GM21737 (cell line): ENCODE measurements at regions not wholly inside any gene's neighbourhood (a gene's known extent, or its start where the extent isn't known, plus 50 kb on each side); places are given as distances from the start of the nearest gene placed in this dataset.
"Not testable (repeated sequence)": the region's sequence is repeated elsewhere in the genome, so short reads cannot be mapped to it uniquely, and the experiment has no call there.

Experiments used
- ATAC-seq: cut with Tn5 transposase; IDR thresholded peaks from one replicate; pipeline ENCODE4 v1.9.1; 2021; ENCODE audit warnings: mild to moderate bottlenecking, moderate library complexity; ENCODE audit not compliant: unreplicated experiment

DNA sequence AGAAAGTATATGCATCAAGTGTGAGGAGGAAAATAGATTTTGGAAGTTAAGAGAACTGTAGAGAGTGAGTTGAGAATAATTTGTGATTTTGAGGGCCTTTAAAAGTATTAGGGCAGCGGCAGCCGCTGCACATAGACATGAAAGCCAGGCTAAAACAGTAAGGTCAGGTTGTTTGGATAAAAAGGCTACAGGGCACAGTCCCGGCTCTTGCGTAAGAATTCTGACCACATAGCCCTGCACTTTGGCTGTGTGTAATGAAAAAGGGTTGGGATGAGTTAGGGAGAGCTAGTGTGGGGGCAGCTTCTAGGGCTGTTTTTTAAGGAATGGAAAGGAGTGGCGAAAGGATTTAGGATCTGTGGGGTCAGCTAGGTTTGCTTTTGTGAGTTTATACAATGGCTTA, 130.8 kb downstream of the CCDC71L start:
- ATAC-seq: not testable (repeated sequence)

DNA sequence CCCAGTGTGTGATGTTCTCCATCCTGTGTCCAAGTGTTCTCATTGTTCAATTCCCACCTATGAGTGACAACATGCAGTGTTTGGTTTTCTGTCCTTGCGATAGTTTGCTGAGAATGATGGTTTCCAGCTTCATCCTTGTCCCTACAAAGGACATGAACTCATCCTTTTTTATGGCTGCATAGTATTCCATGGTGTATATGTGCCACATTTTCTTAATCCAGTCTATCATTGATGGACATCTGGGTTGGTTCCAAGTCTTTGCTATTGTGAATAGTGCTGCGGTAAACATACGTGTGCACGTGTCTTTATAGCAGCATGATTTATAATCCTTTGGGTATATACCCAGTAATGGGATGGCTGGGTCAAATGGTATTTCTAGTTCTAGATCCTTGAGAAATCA, 134.3 kb downstream of the CCDC71L start:
- not testable (repeated sequence) for ATAC-seq

DNA sequence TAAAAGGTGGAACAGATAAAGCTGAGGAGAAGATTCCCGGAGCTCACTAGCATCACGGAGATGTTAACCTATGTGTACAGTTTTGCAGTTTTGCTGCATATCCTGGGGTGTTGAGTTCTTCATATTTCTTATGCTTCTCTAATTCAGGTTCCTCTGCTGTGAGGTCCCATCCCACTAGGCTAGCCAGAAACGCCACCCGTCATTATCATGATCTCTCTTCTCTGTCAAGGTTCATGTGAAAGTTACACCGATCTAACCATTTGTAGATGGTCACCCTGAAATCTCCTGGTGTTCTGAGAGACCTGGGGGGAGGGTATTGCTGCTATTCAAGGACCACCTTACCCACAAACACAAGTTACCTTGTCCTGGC, 136.3 kb downstream of the CCDC71L start:
- no peak for ATAC-seq

DNA sequence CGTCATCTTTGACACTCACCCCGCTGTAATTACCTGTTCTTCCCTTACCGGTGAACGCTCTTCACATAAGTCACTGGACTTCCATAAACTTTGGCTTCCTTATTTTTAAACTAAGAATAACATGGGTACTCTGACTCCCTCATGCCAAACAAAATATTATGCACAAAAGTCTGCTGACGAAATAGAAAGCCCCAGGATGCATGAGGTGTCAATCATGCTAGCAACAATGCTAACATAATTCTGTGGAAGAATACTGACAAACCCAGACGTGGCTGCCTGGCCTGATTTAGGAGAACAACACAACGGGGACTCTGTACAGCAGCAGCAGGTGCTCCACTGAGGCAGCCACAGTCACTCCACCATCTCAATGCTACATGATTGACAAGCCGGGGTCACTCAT, 137.5 kb downstream of the CCDC71L start:
- no peak for ATAC-seq

DNA sequence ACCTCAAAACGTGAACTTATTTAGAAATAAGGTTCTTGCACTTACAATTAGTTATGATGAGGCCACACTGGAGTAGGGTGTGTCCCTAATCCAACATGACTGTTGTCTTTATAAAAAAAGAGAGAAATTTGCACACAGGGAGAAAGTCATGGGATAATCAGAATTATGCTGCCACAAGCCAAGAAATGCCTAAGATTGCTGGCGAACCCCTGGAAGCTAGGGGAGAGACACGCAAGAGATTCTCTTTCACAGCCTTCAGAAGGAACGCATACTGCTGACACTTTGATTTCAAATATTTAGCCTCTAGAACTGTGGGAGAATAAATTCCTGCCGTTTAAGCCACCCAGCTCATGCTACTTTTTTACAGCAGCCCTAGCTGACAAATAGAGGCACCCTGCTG, 138.3 kb downstream of the CCDC71L start:
- no peak for ATAC-seq

DNA sequence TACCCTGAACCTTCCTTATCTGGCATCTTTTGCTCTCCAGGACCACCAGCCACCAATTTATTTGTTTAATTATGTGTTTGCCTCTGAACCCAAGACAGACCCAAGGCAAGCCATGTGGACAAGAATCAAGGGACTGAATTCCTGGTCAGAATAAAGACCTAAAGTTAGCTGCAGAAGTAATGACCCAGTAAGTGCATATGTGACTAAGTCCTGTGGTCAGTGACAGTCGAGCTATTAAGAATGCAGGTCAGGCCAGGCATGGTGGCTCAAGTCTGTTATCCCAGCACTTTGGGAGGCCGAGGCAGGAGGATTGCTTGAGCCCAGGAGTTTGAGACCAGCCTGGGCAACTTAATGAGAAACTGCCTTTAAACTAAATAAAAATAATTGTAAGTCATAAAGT, 139.4 kb downstream of the CCDC71L start:
- ATAC-seq: no peak

DNA sequence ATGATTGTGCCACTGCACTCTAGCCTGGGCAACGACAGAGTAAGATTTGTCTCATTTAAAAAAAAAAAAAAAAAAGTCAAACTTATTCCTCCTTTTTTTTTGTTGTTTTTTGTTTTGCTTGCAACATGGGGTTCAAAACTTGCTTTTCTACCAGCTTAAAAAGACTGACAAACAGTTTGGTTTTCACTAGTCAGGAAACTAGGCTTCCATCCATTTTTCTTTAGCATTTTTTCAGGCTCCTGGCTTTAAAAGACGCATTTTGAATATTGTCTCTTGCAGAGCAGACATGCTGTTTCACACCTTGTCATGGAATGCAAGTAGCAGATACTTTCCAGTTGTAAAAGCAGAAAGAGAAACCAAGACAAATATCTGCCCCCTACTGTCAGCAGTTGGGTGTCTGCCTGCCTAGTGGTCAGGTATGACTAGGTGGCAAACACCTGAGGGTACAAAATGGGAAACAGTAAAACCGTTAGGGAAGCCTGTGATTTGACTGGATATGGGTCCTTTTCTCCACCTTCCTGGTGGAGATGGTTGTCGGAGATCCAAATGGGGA, 139.9 kb downstream of the CCDC71L start:
- no peak for ATAC-seq

DNA sequence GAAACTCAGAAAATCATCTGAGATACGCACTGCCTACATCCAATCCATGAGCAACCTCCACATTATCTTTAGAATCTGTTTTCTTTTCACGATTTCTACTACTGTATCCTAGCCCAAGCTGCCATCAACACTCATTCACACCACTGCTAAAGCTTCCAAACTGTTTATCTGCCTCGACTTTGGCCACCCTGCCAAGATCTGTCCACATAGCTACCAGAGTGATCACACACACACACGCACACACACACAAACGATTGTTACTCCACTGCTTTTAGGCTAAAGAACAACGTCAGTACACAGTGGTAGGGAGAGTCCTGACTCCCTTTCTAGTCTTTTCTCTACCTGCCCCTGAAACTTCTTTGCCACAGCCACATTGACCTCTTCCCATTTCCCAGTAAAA, 142.0 kb downstream of the CCDC71L start:
- no peak for ATAC-seq

DNA sequence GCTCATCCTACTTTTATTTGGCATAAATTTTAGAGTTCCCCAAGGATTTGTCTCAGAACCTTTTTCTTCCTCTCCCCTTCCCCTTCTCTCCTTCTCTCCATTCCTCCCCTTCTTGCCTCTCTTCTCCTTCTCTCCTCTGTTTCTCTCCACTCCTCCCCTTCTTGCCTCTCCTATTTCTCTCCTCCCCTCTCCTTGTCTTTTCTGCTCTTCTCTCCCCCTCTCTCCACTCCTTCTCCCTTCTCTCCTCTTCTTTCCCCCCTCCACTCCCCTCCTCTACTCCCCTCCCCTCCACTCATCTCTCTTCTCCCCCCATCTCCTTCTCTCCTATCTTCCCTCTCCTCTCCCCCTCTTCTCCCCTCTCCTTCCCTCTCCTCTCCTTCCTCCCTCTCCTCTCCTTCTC, 142.7 kb downstream of the CCDC71L start:
- ATAC-seq: no peak

DNA sequence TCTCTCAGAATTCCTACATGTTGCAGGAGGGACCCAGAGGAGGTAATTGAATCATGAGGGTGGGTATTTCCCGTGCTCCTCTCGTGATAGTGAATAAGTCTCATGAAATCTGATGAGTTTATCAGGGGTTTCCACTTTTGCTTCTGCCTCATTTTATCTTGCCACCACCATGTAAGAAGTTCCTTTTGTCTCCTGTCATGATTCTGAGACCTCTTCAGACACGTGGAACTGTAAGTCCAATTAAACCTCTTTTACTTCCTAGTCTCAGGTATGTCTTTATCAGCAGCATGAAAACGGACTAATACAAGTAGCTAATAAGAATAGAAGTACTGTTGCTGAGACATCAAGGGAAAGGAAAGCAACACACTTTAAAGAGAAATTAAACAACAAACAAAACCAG, 143.4 kb downstream of the CCDC71L start:
- ATAC-seq: no peak

DNA sequence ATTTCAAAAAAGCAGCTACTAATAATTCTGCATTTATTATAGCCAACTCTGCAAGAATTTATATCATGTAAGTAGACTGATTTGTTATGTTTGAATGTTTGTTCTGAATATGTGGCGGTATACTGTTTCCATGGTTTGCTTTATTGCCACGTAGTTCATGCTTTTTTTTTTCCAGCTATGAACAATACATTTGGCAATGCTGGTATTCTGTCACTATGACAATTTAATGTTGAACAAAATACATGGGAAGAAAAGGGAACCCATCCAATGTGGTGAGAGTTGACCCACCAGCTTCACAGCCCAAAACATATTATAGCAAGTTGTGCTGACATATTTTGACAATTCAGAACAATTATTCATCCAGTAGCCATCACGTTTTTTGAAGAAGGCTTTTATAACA, 145.6 kb downstream of the CCDC71L start:
- ATAC-seq: no peak

DNA sequence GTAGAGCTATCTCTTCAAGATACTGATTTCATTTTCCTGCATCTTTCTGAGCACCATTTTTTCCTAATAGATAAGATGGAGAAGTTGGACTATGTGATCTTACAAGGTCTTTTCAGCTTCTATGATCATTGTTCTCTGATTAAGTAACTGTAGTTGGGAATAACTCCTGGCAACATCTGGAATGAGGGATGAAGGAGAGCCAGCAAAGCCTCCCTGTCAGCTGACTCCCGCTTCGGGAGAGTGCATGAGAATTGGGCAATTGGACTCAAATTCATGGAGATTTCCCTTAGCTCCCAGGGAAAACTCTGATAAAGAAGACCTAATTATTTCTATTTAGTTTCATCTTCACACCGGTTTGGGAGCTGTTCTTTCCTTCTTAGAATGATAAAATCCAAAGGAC, 146.1 kb downstream of the CCDC71L start:
- ATAC-seq: no peak

DNA sequence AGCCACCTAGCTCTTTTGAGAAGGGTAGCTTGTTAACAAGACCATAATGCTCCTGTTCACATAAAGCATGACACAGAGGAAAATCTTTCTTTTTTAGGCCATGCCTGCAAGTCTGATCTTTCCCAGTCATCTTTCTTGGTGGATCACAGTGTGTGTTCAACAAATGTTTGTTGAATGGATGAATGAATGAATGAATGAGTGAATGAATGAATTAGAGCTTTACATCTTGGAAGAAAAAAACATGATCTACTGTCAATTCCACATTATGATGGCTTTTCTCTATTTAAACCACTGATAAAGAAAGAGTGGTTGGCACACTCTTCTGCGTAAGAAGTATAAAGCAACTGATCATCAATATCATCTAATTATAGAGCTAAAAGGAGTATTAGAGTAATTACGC, 148.7 kb downstream of the CCDC71L start:
- no peak for ATAC-seq

DNA sequence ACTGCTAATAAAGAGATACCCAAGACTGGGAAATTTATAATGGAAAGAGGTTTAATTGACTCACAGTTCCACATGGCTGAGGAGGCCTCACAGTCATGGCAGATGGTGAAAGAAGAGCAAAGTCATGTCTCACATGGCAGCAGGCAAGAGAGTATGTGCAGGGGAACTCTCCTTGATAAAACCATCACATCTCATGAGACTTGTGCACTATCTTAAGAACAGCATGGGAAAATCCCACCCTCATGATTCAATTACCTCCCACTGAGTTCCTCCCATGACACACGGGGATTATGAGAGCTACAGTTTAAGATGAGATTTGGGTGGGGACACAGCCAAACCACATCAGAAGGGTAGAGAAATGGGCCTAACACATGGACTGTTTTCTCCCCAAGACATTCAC, 156.3 kb downstream of the CCDC71L start:
- no peak for ATAC-seq

DNA sequence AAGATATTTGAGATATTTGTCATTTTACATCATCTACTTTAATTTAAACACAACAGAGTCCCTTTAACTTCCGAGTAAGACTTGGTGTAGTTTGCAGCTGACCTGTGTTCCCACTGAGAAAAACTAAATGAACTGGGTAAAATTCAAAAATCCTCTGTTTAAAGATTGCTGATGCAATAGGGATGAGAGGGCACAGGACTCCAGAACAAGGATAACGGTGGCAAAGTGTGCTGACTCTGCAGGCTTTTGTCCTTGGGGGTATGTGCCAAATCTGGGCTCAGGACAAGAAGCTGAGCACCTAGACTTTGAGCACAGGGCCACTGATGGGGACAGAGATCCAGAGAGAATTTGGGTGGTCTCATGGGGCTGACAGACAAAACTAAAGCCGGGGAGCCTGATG, 156.8 kb downstream of the CCDC71L start:
- ATAC-seq: no peak

DNA sequence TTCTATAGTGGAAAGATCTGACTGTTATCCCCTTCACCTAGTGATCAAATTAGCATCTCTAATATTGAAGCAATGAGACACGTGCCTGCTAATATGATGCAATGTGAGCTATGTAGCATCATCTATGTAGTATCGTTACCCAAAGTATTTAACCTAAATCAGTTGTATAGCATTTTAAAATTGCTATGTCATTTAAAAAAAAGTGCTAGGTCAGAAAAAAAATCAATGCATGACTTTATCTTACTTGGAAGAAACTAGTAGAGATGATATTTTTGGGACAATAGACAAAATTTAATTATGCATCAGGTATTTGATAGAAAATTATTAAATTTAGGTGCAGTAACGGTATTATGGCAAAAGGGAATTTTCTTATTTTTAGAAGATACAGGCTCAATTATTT, 157.3 kb downstream of the CCDC71L start:
- no peak for ATAC-seq

DNA sequence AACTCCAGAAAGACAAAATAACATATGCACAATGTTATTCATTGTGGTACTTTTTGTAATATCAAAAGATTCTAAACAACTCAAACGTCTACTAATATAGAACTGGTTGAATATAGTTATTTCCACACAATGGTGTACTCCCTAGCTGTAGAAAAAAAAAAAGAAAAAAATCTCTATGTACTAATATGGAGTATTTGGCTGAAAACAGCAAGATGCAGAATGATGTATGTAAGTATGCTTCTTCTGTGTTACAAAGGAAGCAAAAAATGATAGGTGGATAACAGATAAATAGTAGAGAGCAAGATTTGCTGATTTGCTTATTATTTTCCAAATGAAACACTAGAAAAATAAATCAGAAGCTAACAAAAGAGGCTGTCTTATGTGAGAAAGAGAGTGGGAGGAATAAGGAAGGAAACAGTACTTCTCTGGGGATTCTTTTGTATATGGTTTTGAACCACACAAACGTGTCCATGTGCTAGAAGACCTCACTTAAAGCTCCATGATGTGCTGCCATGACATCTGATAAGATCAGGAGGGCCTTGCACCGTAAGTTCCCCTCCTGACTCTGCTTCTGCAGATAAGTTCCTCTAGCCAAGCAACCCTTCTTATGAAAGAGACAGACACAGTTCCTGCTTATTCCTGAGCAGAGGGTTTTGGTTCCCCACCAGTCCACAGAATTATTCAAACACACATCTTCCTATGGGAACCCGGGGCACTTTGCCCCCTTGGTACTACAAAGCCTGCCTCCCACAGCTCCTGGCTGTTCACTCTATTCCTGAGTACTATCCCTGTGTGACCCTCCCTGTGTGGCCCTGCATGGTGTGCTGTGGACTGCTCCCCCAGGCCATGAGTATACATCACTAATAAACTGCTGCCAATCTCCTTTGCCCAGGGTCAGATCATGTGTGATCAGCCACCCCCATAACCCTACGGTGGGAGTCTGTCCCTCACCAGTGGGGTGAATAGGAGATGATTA, 159.1 kb downstream of the CCDC71L start:
- ATAC-seq: no peak

DNA sequence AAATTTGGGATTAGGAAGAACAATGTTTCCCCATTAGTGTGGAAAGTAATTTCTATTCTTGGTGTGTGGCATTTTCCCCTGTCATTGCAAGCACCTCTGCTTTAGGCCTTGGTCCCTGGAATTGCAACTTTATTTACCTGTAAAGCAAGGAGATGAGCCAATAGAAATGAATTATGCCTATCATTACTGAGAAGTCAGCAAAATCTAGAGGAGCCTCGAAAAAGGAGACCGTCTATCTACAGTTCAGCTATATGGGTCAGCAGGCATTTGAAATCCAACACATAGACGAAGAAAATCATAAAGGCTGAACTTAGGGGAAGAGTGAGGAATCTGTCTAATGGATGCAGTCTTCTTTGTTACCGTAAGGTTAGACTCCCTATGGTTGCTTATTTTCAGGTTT, 161.1 kb downstream of the CCDC71L start:
- no peak for ATAC-seq

DNA sequence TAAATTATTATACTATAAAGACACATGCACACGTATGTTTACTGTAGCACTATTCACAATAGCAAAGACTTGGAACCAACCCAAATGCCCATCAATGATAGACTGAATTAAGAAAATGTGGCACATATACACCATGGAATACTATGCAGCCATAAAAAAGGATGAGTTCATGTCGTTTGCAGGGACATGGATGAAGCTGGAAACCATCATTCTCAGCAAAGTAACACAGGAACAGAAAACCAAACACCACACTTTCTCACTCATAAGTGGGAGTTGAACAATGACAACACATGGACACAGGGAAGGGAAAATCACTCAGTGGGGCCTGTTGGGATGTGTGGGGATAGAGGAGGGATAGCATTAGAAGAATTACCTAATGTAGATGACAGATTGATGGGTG, 163.0 kb downstream of the CCDC71L start:
- not testable (repeated sequence) for ATAC-seq

DNA sequence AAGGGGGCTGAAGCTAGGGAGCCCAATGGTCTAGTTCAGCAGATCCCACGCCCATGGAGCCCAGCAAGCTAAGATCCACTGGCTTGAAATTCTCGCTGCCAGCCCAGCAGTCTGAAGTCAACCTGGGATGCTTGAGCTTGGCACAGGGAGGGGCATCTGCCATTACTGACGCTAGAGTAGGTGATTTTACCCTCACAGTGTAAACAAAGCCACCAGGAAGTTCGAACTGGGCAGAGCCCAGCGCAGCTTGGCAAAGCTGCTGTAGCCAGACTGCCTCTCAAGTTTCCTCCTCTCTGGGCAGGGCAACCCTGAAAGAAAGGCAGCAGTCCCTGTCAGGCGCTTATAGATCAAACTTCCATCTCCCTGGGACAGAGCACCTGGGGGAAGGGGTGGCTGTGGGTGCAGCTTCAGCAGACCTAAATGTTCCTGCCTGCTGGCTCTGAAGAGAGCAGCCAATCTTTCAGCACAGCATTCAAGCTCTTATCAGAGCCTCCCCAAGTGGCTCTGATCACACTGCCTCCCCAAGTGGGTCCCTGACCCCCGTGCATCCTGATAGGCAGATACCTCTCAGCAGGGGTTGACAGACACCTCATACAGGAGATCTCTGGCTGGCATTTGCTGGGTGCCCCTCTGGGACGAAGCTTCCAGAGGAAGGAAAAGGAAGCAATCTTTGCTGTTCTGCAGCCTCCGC, 167.8 kb downstream of the CCDC71L start:
- ATAC-seq: no peak

DNA sequence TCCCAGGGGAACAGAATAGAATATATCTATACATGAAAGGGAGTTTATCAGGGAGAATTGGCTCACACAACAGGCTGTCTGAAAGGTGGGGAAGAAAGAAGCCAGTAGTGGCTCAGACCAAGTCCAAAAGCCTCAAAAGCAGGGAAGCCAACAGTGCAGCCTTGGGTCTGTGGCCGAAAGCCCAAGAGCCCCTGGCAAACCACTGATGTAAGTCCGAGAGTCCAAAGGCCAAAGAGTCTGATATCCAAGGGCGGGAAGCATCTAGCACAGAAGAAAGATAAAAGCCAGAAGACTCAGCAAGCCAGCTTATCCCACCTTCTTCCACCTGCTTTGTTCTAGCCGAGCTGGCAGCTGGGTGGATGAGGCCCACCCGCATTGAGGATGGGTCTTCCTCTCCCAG, 172.5 kb downstream of the CCDC71L start:
- no peak for ATAC-seq

DNA sequence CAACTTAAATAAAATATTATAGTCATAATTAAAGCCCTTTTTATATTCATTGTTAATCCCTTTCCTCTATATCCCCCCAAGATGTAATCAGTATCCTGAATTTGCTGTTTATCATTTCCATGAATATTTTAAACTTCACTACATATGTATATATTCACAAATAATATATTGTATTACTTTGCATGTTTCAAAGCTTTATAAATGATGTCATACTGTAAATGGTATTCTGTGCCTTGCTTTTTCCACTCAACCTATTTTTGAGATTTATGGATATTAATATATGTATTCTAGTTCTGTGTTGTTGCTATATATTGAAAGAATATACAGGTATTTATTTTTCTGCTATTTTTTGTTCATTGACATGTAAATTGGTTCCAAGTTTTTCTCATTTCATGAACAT, 173.1 kb downstream of the CCDC71L start:
- ATAC-seq: no peak
